Nephron progenitor cell (in vitro differentiated cells): ENCODE measurements at regions not wholly inside any gene's neighbourhood (a gene's known extent, or its start where the extent isn't known, plus 50 kb on each side); places are given as distances from the start of the nearest gene placed in this dataset.
"Not testable (repeated sequence)": the region's sequence is repeated elsewhere in the genome, so short reads cannot be mapped to it uniquely, and the experiment has no call there.

Experiments used
- DNase-seq: peaks from one replicate; pipeline ENCODE4 v3.0.0; 2021
- H3K27ac Mint-ChIP-seq: 2 replicates; pipeline ENCODE4 v1.8.0; 2021; ENCODE audit warnings: mild to moderate bottlenecking, moderate library complexity, mixed read lengths
- H3K27me3 Mint-ChIP-seq: 2 replicates; pipeline ENCODE4 v1.8.0; 2021; ENCODE audit warnings: mild to moderate bottlenecking, low read depth, mixed read lengths; ENCODE audit not compliant: poor library complexity
- H3K36me3 Mint-ChIP-seq: 2 replicates; pipeline ENCODE4 v1.8.0; 2021; ENCODE audit warnings: low read depth, mixed read lengths
- H3K4me1 Mint-ChIP-seq: 2 replicates; pipeline ENCODE4 v1.8.0; 2021; ENCODE audit warnings: mixed read lengths
- H3K4me3 Mint-ChIP-seq: 2 replicates; pipeline ENCODE4 v1.8.0; 2021; ENCODE audit warnings: mild to moderate bottlenecking, moderate library complexity, mixed read lengths
- H3K9me3 Mint-ChIP-seq: 2 replicates; pipeline ENCODE4 v1.8.0; 2021; ENCODE audit warnings: mild to moderate bottlenecking, moderate library complexity, mixed read lengths
- TF ChIP-seq, protein P1 (sequence below): fragments of 200-600 bp; sonication (generic); IDR thresholded peaks from 2 replicates; pipeline ENCODE4 v1.5.0; 2021; ENCODE audit warnings: antibody characterized with exemption

DNA sequence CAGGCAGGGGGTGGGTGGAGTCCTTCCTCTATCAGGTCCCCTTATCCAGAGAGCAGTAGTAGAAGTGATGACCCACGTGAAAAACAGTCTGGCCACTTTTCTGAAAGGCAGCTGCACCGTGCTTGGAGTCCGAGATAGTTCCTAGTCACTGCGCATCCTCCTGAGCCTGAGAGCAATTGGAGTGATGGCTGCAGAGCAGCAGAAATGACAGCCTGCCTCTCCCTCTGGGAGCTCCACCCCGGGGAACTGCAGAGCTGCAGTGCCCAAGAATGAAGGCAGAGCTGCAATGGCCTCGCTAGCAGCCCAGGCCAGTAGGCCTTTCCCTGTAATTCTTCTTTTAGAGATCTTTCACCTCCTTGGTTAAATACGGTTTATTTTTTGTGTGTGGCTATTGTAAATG lies 82.6 kb downstream of the CETN3 start:
- no peaks in the 10 kb centered on the region for H3K4me1 Mint-ChIP-seq
- no peak for DNase-seq
- TF ChIP-seq, protein P1, sequence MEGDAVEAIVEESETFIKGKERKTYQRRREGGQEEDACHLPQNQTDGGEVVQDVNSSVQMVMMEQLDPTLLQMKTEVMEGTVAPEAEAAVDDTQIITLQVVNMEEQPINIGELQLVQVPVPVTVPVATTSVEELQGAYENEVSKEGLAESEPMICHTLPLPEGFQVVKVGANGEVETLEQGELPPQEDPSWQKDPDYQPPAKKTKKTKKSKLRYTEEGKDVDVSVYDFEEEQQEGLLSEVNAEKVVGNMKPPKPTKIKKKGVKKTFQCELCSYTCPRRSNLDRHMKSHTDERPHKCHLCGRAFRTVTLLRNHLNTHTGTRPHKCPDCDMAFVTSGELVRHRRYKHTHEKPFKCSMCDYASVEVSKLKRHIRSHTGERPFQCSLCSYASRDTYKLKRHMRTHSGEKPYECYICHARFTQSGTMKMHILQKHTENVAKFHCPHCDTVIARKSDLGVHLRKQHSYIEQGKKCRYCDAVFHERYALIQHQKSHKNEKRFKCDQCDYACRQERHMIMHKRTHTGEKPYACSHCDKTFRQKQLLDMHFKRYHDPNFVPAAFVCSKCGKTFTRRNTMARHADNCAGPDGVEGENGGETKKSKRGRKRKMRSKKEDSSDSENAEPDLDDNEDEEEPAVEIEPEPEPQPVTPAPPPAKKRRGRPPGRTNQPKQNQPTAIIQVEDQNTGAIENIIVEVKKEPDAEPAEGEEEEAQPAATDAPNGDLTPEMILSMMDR: no peak
- no peaks in the 10 kb centered on the region for H3K36me3 Mint-ChIP-seq
- H3K4me3 Mint-ChIP-seq: no peak overlapping the region
- H3K27ac Mint-ChIP-seq: no peak overlapping the region
- peaks cover 3% of the 10 kb centered on the region for H3K27me3 Mint-ChIP-seq
- H3K9me3 Mint-ChIP-seq: peaks cover 17% of the 10 kb centered on the region

- no peak overlapping the region for H3K27ac Mint-ChIP-seq
- H3K36me3 Mint-ChIP-seq: no peaks in the 10 kb centered on the region
- no peaks in the 10 kb centered on the region for H3K4me1 Mint-ChIP-seq
- no peak overlapping the region for H3K4me3 Mint-ChIP-seq
- DNase-seq: no peak
- TF ChIP-seq, protein P1: no peak
- peaks cover 3% of the 10 kb centered on the region for H3K27me3 Mint-ChIP-seq
- peaks cover 31% of the 10 kb centered on the region for H3K9me3 Mint-ChIP-seq
These were observed 84.5 kb downstream of the CETN3 start for GRCh38 chr5:90325093-90325492.

- not testable (repeated sequence) for H3K27me3 Mint-ChIP-seq, H3K27ac Mint-ChIP-seq, H3K4me3 Mint-ChIP-seq, H3K4me1 Mint-ChIP-seq, H3K36me3 Mint-ChIP-seq, DNase-seq
- H3K9me3 Mint-ChIP-seq: peaks cover 31% of the 10 kb centered on the region
These were observed 89.2 kb downstream of the CETN3 start for GRCh38 chr5:90320348-90320747.

DNA sequence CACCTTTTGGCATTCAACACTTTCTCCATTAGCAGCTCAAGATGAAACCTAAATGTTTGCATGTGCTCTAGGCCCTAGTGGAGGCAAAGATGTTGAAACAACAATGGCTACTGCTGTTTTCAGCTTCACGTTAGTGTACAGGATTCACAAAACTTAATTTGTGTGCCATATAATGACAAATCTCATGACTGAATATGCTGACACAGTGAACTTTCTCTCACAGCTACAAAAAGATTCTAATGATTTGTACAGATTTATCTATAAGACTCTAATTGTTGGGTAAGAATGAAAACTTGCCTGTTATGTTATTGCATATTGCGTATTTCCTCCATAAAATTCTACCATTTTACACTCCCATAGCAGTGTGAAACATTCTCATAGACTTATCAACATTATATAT lies 97.5 kb downstream of the CETN3 start:
- H3K27ac Mint-ChIP-seq: no peak overlapping the region
- no peaks in the 10 kb centered on the region for H3K36me3 Mint-ChIP-seq
- H3K27me3 Mint-ChIP-seq: no peaks in the 10 kb centered on the region
- no peak overlapping the region for H3K4me3 Mint-ChIP-seq
- TF ChIP-seq, protein P1: no peak
- H3K9me3 Mint-ChIP-seq: no peaks in the 10 kb centered on the region
- no peak for DNase-seq
- H3K4me1 Mint-ChIP-seq: no peaks in the 10 kb centered on the region

- H3K9me3 Mint-ChIP-seq: no peaks in the 10 kb centered on the region
- no peak overlapping the region for H3K4me3 Mint-ChIP-seq
- TF ChIP-seq, protein P1: no peak
- DNase-seq: no peak
- H3K36me3 Mint-ChIP-seq: no peaks in the 10 kb centered on the region
- no peaks in the 10 kb centered on the region for H3K4me1 Mint-ChIP-seq
- H3K27me3 Mint-ChIP-seq: no peaks in the 10 kb centered on the region
- H3K27ac Mint-ChIP-seq: no peak overlapping the region
These were observed 98.2 kb downstream of the CETN3 start for GRCh38 chr5:90311401-90311800.

DNA sequence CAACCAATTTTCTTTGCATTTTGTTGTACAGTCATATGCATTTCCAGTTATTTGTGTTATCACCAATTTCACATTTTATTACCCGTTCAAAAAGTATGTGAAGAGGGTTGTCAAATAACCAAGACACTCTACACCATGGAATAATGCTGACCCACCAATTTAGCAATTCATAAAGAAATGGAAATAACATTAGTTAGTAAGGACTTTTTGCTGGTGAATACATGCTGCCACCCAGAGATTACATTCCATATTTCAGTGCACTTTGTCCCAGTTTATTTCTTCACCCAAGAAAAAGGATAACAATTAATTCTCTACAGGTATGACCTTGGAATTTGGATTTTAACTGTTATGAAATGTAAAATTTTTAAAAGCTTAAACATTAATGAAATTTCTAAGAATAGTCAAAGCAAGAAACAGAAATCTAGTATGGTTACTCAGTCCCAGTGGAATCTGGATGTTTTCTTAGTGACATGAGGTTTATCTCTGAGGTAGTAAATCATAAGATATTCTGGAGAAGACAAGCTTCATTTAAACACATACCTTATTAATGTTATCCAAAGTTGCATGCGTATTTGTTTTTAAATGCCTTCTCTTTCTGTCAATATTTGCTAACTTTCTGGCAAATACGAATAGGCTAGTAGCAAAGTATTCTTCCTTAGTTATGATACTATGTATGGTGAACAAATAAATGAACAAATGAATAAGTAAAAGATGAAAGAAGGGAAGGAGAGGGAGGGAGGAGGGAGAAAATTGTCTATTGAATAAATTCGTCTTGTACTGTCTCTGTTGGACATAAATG lies 100.6 kb downstream of the CETN3 start:
- Mint-ChIP-seq H3K27me3 (no peaks in the 10 kb centered on the region), H3K4me3 (no peak overlapping the region), H3K4me1 (no peaks in the 10 kb centered on the region), H3K27ac (no peak overlapping the region), H3K36me3 (no peaks in the 10 kb centered on the region), H3K9me3 (no peaks in the 10 kb centered on the region)
- TF ChIP-seq, protein P1: no peak
- DNase-seq: no peak
